ENCODE measurements at regions not wholly inside any gene's neighbourhood (a gene's known extent, or its start where the extent isn't known, plus 50 kb on each side); places are given as distances from the start of the nearest gene placed in this dataset.

- no peak for TF ChIP-seq GATA2 (IDR thresholded peaks at IDR 0.05; ENCODE audit: low read depth, low read length)
- no peak for TF ChIP-seq GATA3 (IDR thresholded peaks at IDR 0.05; ENCODE audit: low read depth, low read length)
Observed at GRCh38 chr2:80852808-80853139, 548.2 kb upstream of the LRRTM1 start.

All from SH-SY5Y (cell line).